Omental fat pad (tissue), 3 donors: ENCODE measurements at regions not wholly inside any gene's neighbourhood (a gene's known extent, or its start where the extent isn't known, plus 50 kb on each side); places are given as distances from the start of the nearest gene placed in this dataset.

ENCODE experiments used
- ATAC-seq: fragments of 150-250 bp; one replicate; pipeline ENCODE4 v1.9.1; 2016; ENCODE audit warnings: mild to moderate bottlenecking, moderate library complexity; ENCODE audit not compliant: low FRiP score
- DNase-seq: peaks from one replicate; pipeline ENCODE4 v3.0.0-alpha.2; 2019; ENCODE audit warnings: low spot score
- TF ChIP-seq, protein P1 (sequence below), 3 donors: fragments of 450-650 bp; IDR thresholded peaks; one replicate each; pipeline ENCODE4 v1.5.1; 2016 to 2017; ENCODE audit warnings: antibody characterized with exemption in 3 of 3, mild to moderate bottlenecking in 3 of 3, moderate library complexity in 2 of 3

DNA sequence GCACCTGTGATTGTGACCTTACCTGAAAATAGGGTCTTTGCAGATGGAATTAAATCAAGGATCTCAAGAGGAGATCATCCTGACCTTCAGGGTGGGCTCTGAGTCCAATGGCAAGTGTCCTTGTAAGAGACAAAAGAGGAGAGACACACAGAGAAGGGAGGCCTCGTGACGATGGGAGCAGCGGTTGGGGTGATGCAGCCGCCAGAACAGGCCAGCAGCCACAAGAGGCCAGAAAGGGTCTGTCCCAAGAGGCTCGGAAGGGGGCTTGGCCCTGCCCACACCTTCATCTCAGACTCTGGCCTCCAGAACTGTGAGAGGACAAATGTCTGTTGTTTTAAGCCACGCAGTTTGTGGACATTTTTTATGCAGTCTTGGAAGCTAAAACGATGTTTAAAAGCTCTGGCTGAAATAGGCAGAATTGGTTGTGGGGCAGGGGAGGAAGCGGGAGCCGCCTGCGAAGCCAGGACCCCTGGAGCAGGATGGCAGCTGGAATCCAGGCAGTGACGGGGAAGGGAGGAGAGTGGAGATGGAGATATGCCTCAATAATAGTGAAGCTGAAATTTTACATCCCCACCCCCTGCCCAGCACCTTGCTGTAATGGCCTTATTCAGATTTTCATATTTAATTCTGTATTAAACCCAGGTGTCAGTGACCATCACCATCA, 216.4 kb downstream of the ANKRD60 start:
- DNase-seq (no peak), ATAC-seq (no peak)
- TF ChIP-seq, protein P1, sequence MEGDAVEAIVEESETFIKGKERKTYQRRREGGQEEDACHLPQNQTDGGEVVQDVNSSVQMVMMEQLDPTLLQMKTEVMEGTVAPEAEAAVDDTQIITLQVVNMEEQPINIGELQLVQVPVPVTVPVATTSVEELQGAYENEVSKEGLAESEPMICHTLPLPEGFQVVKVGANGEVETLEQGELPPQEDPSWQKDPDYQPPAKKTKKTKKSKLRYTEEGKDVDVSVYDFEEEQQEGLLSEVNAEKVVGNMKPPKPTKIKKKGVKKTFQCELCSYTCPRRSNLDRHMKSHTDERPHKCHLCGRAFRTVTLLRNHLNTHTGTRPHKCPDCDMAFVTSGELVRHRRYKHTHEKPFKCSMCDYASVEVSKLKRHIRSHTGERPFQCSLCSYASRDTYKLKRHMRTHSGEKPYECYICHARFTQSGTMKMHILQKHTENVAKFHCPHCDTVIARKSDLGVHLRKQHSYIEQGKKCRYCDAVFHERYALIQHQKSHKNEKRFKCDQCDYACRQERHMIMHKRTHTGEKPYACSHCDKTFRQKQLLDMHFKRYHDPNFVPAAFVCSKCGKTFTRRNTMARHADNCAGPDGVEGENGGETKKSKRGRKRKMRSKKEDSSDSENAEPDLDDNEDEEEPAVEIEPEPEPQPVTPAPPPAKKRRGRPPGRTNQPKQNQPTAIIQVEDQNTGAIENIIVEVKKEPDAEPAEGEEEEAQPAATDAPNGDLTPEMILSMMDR (IDR thresholded peaks at IDR 0.05) = no peak

DNA sequence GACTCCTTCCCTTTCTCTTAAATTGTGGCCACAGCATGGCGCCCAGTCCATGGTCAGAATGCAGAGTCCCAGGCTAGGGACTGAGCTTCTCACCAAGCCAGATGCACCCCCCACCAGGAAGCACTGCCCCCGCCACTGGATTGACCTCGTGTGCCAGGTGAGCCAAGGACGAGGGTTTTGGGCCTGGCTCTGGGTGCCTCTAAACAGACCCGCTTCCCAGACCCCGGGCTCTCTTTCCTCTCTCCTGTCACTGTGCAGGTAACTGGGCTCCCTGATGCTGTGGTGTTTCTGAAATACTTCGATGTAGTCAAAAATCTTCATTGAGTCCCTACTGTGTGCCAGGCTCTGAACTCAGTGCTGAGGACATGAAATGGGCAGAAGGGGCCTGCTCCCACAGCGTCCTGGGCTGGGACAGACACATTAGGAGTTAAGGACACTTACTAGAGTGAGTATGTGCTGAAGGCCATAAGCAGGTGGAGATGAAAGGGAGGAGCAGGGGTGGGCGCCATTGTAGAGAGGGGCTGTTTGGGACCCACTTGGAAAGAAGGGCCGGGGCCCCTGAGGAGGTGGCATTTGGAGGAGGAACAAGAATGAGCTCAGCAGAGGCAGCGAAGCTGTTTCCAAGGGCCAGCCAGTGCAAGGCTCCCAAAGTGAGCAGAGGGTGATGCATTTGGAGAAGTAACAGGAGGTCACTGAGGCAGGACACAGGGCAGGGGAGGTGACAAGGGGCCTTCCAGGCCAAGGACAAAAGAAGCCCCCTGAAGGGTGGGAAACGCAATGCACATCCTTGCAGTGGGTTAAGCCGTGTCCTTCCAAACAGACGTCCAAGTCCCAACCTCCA, 217.1 kb downstream of the ANKRD60 start:
- TF ChIP-seq, protein P1 (IDR thresholded peaks at IDR 0.05) = no peak
- peak; percentile 9 for ATAC-seq
- DNase-seq = no peak

DNA sequence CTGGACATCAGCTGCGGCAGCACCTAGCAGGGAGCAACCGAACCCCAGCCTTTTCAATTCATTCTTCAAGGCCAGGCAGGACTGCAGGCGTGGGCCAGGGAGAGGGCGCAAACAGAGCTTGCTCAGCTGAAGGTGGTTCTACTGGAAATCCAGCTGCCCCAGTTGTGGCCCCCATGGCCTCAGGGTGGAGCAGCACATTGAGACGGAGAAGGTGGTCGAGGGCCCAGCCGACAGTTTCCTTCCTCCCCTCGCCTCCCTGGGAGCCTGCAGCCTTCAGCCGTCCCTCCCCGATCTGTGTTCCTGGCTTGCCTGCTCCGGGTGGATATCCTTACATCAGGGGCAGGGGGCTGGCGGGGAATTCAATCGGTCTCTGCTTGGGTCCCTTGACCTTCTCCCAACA, 217.8 kb downstream of the ANKRD60 start:
- TF ChIP-seq, protein P1 (IDR thresholded peaks at IDR 0.05) = no peak
- no peak for ATAC-seq
- no peak for DNase-seq

DNA sequence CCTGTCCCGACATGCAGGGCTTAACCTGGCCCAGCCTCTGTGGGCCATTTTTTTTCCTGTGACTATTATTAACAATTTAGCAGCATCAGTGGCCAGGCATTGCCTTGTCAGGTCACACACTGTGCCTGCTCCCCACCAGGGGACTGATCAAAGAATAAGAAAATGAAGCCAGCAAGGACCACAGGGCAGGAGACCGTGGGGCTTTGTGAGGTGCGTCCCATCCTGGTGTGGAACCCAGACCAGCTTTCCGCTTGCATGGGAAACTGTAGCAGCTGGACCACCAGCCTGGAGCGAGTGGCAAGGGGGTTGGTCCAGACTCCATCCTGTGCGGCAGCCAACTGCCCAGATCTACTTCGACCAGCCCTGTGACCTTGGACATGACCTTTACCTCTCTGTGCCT, 218.3 kb downstream of the ANKRD60 start:
- TF ChIP-seq, protein P1 (IDR thresholded peaks at IDR 0.05) = no peak
- DNase-seq (no peak), ATAC-seq (no peak)

DNA sequence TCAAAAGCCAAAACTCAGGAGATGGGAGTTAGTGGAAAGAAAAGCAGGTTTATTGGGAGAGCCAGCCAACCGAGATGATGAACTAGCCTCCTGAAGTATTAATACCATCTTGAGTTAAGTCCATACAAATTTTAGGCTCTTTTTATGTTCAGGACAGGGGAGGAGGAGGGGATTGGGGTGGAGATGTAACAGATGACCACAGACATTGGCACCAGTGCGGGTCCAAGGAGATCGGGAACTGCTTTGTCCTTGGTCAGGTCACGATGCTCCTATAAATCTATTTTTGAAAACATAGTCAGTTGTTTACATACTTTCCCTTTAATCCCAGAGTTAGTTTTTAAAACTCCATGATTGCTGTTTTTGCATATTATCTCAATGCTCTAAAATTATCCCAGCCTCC, 219.6 kb downstream of the ANKRD60 start:
- no peak for ATAC-seq

DNA sequence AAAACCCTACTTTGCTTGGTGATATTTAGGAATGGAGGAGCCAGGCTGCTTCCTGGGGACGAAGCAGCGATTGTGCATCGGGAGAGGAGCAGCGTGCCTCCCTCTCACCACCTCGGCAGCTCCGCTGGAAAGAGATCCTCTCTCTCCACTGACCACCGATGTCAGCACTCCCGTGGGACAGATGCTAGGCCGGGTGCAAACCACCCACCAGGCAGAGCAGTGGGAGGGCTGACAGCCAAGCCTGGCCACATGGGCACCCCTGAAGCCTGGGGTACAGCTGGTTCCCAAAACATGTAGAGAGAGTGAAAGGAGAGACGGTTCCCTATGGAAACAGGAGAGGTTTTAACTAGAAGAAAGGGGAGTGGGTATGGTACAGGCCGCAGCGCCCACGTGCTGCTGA, 220.0 kb downstream of the ANKRD60 start:
- ATAC-seq (no peak), DNase-seq (no peak)
- TF ChIP-seq, protein P1 (IDR thresholded peaks at IDR 0.05) = no peak

More for the DNA sequence above, 219.6 kb downstream of the ANKRD60 start:
- DNase-seq = no peak
- TF ChIP-seq, protein P1 (IDR thresholded peaks at IDR 0.05) = no peak
